MM.1S (cell line): ENCODE measurements at regions not wholly inside any gene's neighbourhood (a gene's known extent, or its start where the extent isn't known, plus 50 kb on each side); places are given as distances from the start of the nearest gene placed in this dataset.

ENCODE experiments used
- DNase-seq: peaks from one replicate; pipeline ENCODE4 v3.0.0-alpha.2; 2015
- H2AFZ ChIP-seq: fragments of 300-600 bp; sonication (generic); 2 replicates; pipeline ENCODE4 v1.6.0; 2016; ENCODE audit warnings: antibody characterized with exemption, low read length
- H3F3A ChIP-seq: fragments of 300-600 bp; sonication (generic); 2 replicates; pipeline ENCODE4 v1.6.1; 2016; ENCODE audit warnings: mild to moderate bottlenecking, antibody characterized with exemption, low read length, moderate library complexity, mixed read lengths; ENCODE audit not compliant: insufficient read depth
- H3K27ac ChIP-seq: fragments of 300-600 bp; sonication (generic); 2 replicates; pipeline ENCODE4 v1.5.1; 2016; ENCODE audit warnings: mild to moderate bottlenecking, low read length
- H3K27me3 ChIP-seq: fragments of 300-600 bp; sonication (generic); replicated peaks from 2 replicates; pipeline ENCODE4 v1.6.0; 2016; ENCODE audit warnings: low read length; ENCODE audit not compliant: insufficient read depth
- H3K36me3 ChIP-seq: fragments of 300-600 bp; sonication (generic); replicated peaks from 2 replicates; pipeline ENCODE4 v1.6.1; 2016; ENCODE audit warnings: mild to moderate bottlenecking, low read length, mixed read lengths; ENCODE audit not compliant: insufficient read depth
- H3K4me1 ChIP-seq: fragments of 300-600 bp; sonication (generic); 2 replicates; pipeline ENCODE4 v1.6.1; 2016; ENCODE audit warnings: low read length, mixed read lengths
- H3K4me2 ChIP-seq: fragments of 300-600 bp; sonication (generic); 2 replicates; pipeline ENCODE4 v1.6.0; 2016; ENCODE audit warnings: low read depth, low read length
- H3K4me3 ChIP-seq: fragments of 300-600 bp; sonication (generic); 2 replicates; pipeline ENCODE4 v1.5.1; 2016; ENCODE audit warnings: low read length, mixed read lengths
- H3K79me2 ChIP-seq: fragments of 300-600 bp; sonication (generic); 2 replicates; pipeline ENCODE4 v1.6.1; 2016; ENCODE audit warnings: mixed run types, low read length, mixed read lengths
- H3K9ac ChIP-seq: fragments of 300-600 bp; sonication (generic); 2 replicates; pipeline ENCODE4 v1.6.1; 2016; ENCODE audit warnings: low read length, mixed read lengths
- H3K9me2 ChIP-seq: fragments of 300-600 bp; sonication (generic); replicated peaks from 2 replicates; pipeline ENCODE4 v1.6.1; 2016; ENCODE audit warnings: mild to moderate bottlenecking, low read length, mixed read lengths; ENCODE audit not compliant: insufficient read depth
- H3K9me3 ChIP-seq: fragments of 300-600 bp; sonication (generic); replicated peaks from 2 replicates; pipeline ENCODE4 v1.6.1; 2016; ENCODE audit warnings: mild to moderate bottlenecking, low read length, mixed read lengths; ENCODE audit not compliant: insufficient read depth
- H4K20me1 ChIP-seq: fragments of 300-600 bp; sonication (generic); 2 replicates; pipeline ENCODE4 v1.6.1; 2016; ENCODE audit warnings: mild to moderate bottlenecking, low read length, moderate library complexity, mixed read lengths; ENCODE audit not compliant: insufficient read depth
- CTCF ChIP-seq: fragments of 300-600 bp; sonication (generic); IDR thresholded peaks from 2 replicates; pipeline ENCODE4 v1.5.1; 2016; ENCODE audit warnings: antibody characterized with exemption, low read length, mixed read lengths
- EZH2 ChIP-seq: fragments of 300-600 bp; sonication (generic); optimal IDR thresholded peaks from 2 replicates; pipeline ENCODE3; 2017; ENCODE audit warnings: low read depth, mild to moderate bottlenecking, antibody characterized with exemption, low read length, mixed read lengths
- EZH2phosphoT487 ChIP-seq: fragments of 300-600 bp; sonication (generic); IDR thresholded peaks from 2 replicates; pipeline ENCODE4 v1.6.1; 2018; ENCODE audit warnings: antibody characterized with exemption, low read length

GRCh38 chr7:136234040-136234439 lies 256.9 kb upstream of the MTPN start:
- Histone ChIP-seq H3K4me3 (no peak overlapping the region), H3K4me2 (no peak overlapping the region), H3K9me3 (no peaks in the 10 kb centered on the region), H3K36me3 (no peaks in the 10 kb centered on the region), H3K9me2 (no peaks in the 10 kb centered on the region), H4K20me1 (no peaks in the 10 kb centered on the region), H2AFZ (no peak overlapping the region), H3K4me1 (no peaks in the 10 kb centered on the region), H3K27me3 (no peaks in the 10 kb centered on the region), H3F3A (no peaks in the 10 kb centered on the region), H3K79me2 (no peaks in the 10 kb centered on the region), H3K9ac (no peak overlapping the region), H3K27ac (no peak overlapping the region)
- DNase-seq: no peak
- TF ChIP-seq EZH2 (no peak), CTCF (no peak), EZH2phosphoT487 (no peak)

GRCh38 chr7:136230210-136230609 lies 253.1 kb upstream of the MTPN start:
- Histone ChIP-seq H3K9me2 (no peaks in the 10 kb centered on the region), H3K36me3 (no peaks in the 10 kb centered on the region), H4K20me1 (no peaks in the 10 kb centered on the region), H3F3A (no peaks in the 10 kb centered on the region), H3K4me1 (no peaks in the 10 kb centered on the region), H3K4me3 (no peak overlapping the region), H2AFZ (no peak overlapping the region), H3K4me2 (no peak overlapping the region), H3K27ac (no peak overlapping the region), H3K9ac (no peak overlapping the region), H3K9me3 (no peaks in the 10 kb centered on the region), H3K79me2 (no peaks in the 10 kb centered on the region), H3K27me3 (no peaks in the 10 kb centered on the region)
- no peak for DNase-seq
- TF ChIP-seq EZH2: no peak
- TF ChIP-seq CTCF: no peak
- TF ChIP-seq EZH2phosphoT487: no peak

GRCh38 chr7:136229790-136230189 lies 252.6 kb upstream of the MTPN start:
- no peaks in the 10 kb centered on the region for H3K79me2 ChIP-seq
- H4K20me1 ChIP-seq: no peaks in the 10 kb centered on the region
- no peaks in the 10 kb centered on the region for H3K9me3 ChIP-seq
- H3K4me3 ChIP-seq: no peak overlapping the region
- TF ChIP-seq CTCF (no peak), EZH2 (no peak), EZH2phosphoT487 (no peak)
- no peaks in the 10 kb centered on the region for H3F3A ChIP-seq
- no peaks in the 10 kb centered on the region for H3K36me3 ChIP-seq
- H2AFZ ChIP-seq: no peak overlapping the region
- H3K4me1 ChIP-seq: no peaks in the 10 kb centered on the region
- no peak overlapping the region for H3K27ac ChIP-seq
- no peaks in the 10 kb centered on the region for H3K27me3 ChIP-seq
- DNase-seq: no peak
- H3K4me2 ChIP-seq: no peak overlapping the region
- H3K9me2 ChIP-seq: no peaks in the 10 kb centered on the region
- no peak overlapping the region for H3K9ac ChIP-seq

- H3K9ac ChIP-seq: no peak overlapping the region
- no peak for DNase-seq
- TF ChIP-seq EZH2: no peak
- TF ChIP-seq EZH2phosphoT487: no peak
- TF ChIP-seq CTCF: no peak
- H3K9me2 ChIP-seq: no peaks in the 10 kb centered on the region
- H3K4me3 ChIP-seq: no peak overlapping the region
- no peak overlapping the region for H3K27ac ChIP-seq
- no peaks in the 10 kb centered on the region for H3K4me1 ChIP-seq
- no peaks in the 10 kb centered on the region for H3K79me2 ChIP-seq
- no peaks in the 10 kb centered on the region for H3K9me3 ChIP-seq
- H2AFZ ChIP-seq: no peak overlapping the region
- H3K36me3 ChIP-seq: no peaks in the 10 kb centered on the region
- no peak overlapping the region for H3K4me2 ChIP-seq
- no peaks in the 10 kb centered on the region for H3K27me3 ChIP-seq
- H3F3A ChIP-seq: no peaks in the 10 kb centered on the region
- H4K20me1 ChIP-seq: no peaks in the 10 kb centered on the region
Measured at GRCh38 chr7:136228171-136228570, 251.0 kb upstream of the MTPN start.
